ENCODE measurements at regions not wholly inside any gene's neighbourhood (a gene's known extent, or its start where the extent isn't known, plus 50 kb on each side); places are given as distances from the start of the nearest gene placed in this dataset.
A peak's percentile ranks its signal among the peaks of the same experiment; 100 is the strongest.

- TF ChIP-seq, protein P1, sequence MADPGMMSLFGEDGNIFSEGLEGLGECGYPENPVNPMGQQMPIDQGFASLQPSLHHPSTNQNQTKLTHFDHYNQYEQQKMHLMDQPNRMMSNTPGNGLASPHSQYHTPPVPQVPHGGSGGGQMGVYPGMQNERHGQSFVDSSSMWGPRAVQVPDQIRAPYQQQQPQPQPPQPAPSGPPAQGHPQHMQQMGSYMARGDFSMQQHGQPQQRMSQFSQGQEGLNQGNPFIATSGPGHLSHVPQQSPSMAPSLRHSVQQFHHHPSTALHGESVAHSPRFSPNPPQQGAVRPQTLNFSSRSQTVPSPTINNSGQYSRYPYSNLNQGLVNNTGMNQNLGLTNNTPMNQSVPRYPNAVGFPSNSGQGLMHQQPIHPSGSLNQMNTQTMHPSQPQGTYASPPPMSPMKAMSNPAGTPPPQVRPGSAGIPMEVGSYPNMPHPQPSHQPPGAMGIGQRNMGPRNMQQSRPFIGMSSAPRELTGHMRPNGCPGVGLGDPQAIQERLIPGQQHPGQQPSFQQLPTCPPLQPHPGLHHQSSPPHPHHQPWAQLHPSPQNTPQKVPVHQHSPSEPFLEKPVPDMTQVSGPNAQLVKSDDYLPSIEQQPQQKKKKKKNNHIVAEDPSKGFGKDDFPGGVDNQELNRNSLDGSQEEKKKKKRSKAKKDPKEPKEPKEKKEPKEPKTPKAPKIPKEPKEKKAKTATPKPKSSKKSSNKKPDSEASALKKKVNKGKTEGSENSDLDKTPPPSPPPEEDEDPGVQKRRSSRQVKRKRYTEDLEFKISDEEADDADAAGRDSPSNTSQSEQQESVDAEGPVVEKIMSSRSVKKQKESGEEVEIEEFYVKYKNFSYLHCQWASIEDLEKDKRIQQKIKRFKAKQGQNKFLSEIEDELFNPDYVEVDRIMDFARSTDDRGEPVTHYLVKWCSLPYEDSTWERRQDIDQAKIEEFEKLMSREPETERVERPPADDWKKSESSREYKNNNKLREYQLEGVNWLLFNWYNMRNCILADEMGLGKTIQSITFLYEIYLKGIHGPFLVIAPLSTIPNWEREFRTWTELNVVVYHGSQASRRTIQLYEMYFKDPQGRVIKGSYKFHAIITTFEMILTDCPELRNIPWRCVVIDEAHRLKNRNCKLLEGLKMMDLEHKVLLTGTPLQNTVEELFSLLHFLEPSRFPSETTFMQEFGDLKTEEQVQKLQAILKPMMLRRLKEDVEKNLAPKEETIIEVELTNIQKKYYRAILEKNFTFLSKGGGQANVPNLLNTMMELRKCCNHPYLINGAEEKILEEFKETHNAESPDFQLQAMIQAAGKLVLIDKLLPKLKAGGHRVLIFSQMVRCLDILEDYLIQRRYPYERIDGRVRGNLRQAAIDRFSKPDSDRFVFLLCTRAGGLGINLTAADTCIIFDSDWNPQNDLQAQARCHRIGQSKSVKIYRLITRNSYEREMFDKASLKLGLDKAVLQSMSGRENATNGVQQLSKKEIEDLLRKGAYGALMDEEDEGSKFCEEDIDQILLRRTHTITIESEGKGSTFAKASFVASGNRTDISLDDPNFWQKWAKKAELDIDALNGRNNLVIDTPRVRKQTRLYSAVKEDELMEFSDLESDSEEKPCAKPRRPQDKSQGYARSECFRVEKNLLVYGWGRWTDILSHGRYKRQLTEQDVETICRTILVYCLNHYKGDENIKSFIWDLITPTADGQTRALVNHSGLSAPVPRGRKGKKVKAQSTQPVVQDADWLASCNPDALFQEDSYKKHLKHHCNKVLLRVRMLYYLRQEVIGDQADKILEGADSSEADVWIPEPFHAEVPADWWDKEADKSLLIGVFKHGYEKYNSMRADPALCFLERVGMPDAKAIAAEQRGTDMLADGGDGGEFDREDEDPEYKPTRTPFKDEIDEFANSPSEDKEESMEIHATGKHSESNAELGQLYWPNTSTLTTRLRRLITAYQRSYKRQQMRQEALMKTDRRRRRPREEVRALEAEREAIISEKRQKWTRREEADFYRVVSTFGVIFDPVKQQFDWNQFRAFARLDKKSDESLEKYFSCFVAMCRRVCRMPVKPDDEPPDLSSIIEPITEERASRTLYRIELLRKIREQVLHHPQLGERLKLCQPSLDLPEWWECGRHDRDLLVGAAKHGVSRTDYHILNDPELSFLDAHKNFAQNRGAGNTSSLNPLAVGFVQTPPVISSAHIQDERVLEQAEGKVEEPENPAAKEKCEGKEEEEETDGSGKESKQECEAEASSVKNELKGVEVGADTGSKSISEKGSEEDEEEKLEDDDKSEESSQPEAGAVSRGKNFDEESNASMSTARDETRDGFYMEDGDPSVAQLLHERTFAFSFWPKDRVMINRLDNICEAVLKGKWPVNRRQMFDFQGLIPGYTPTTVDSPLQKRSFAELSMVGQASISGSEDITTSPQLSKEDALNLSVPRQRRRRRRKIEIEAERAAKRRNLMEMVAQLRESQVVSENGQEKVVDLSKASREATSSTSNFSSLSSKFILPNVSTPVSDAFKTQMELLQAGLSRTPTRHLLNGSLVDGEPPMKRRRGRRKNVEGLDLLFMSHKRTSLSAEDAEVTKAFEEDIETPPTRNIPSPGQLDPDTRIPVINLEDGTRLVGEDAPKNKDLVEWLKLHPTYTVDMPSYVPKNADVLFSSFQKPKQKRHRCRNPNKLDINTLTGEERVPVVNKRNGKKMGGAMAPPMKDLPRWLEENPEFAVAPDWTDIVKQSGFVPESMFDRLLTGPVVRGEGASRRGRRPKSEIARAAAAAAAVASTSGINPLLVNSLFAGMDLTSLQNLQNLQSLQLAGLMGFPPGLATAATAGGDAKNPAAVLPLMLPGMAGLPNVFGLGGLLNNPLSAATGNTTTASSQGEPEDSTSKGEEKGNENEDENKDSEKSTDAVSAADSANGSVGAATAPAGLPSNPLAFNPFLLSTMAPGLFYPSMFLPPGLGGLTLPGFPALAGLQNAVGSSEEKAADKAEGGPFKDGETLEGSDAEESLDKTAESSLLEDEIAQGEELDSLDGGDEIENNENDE (IDR thresholded peaks at IDR 0.05; ENCODE audit: insufficient replicate concordance, low read length) = peak; percentile 69
- 0 out of 2 replicates have a peak, but pooled peaks have one; percentile 5 for TF ChIP-seq USF2 (IDR thresholded peaks at IDR 0.05; ENCODE audit: low read length)
- TF ChIP-seq HDAC2 (IDR thresholded peaks at IDR 0.05; ENCODE audit: borderline replicate concordance in 1 of 2, low read depth in 2 of 2, low read length in 2 of 2) = peak in 1 of 2 experiments; percentile 94; a peak in 2 of 4 replicates
- peak; percentile 43; the same call in 1 of the 2 replicates for TF ChIP-seq TCF12 (IDR thresholded peaks at IDR 0.05; ENCODE audit: low read depth, low read length)
- no peak for TF ChIP-seq RBBP5 (IDR thresholded peaks at IDR 0.05; ENCODE audit: borderline replicate concordance, low read depth, low read length)
- no peak for TF ChIP-seq GABPA (IDR thresholded peaks at IDR 0.05; ENCODE audit: borderline replicate concordance, insufficient read depth, low read length)
- peak; percentile 99 for TF ChIP-seq SIN3A (conservative IDR thresholded peaks at IDR 0.05 in 1 of 2, IDR thresholded peaks at IDR 0.05 in 1 of 2; ENCODE audit: low read depth in 1 of 2, low read length in 2 of 2)
- TF ChIP-seq CREB1 (IDR thresholded peaks at IDR 0.05) = peak; percentile 45; the same call in 1 of the 2 replicates
These were observed 70.6 kb downstream of the OLIG3 start (continued) for GRCh38 chr6:137423451-137424168.

All from H1 (cell line).